WTC11 (cell line): ENCODE measurements at regions not wholly inside any gene's neighbourhood (a gene's known extent, or its start where the extent isn't known, plus 50 kb on each side); places are given as distances from the start of the nearest gene placed in this dataset.

Experiments
- CTCF ChIP-seq: fragments of 200-600 bp; IDR thresholded peaks from 2 replicates; pipeline ENCODE4 v1.8.0; 2022; ENCODE audit warnings: antibody characterized with exemption
- FOXP1 ChIP-seq: sonication (generic); formaldehyde crosslinking; IDR thresholded peaks from 2 replicates; pipeline ENCODE4 v1.8.0; 2022; ENCODE audit warnings: missing genetic modification reagents, mild to moderate bottlenecking, moderate library complexity, borderline replicate concordance
- GABPB1 ChIP-seq: sonication (generic); formaldehyde crosslinking; IDR thresholded peaks from 2 replicates; pipeline ENCODE4 v1.8.1; 2023; ENCODE audit warnings: mild to moderate bottlenecking, missing genetic modification reagents
- NR1H2 ChIP-seq: sonication (generic); formaldehyde crosslinking; IDR thresholded peaks from 2 replicates; pipeline ENCODE4 v1.9.0; 2021; ENCODE audit warnings: mild to moderate bottlenecking, moderate library complexity, missing genetic modification reagents
- SP1 ChIP-seq: sonication (generic); formaldehyde crosslinking; conservative IDR thresholded peaks from 2 replicates; pipeline ENCODE4 v1.8.1; 2022; ENCODE audit warnings: missing genetic modification reagents
- STAT6 ChIP-seq: sonication (generic); formaldehyde crosslinking; conservative IDR thresholded peaks from 2 replicates; pipeline ENCODE4 v1.8.1; 2023; ENCODE audit warnings: mild to moderate bottlenecking, low read depth, missing genetic modification reagents, moderate library complexity
- ZNF416 ChIP-seq: fragments of 250-450 bp; sonication (Bioruptor Pico); IDR thresholded peaks from 2 replicates; pipeline ENCODE4 v1.9.0; 2021; ENCODE audit warnings: mild to moderate bottlenecking, inconsistent platforms

- TF ChIP-seq CTCF (no peak), FOXP1 (no peak), SP1 (no peak), NR1H2 (CRISPR knock-in tag) (no peak), GABPB1 (no peak), STAT6 (CRISPR knock-in tag) (no peak), ZNF416 (CRISPR knock-in tag) (no peak)
Observed at GRCh38 chrX:9252182-9252581, 212.7 kb upstream of the TBL1X start.
